Neuronal stem cell (in vitro differentiated cells): ENCODE measurements at regions not wholly inside any gene's neighbourhood (a gene's known extent, or its start where the extent isn't known, plus 50 kb on each side); places are given as distances from the start of the nearest gene placed in this dataset.

Source experiments
- DNase-seq: peaks from one replicate; pipeline ENCODE4 v3.0.0-alpha.2; 2013; ENCODE audit warnings: low spot score
- H2AFZ ChIP-seq: one replicate; pipeline ENCODE4 v1.6.1; 2013; ENCODE audit warnings: mild to moderate bottlenecking, low read length, inconsistent platforms
- H2AK5ac ChIP-seq: 2 replicates; pipeline ENCODE4 v1.6.1; 2013; ENCODE audit warnings: low read depth, mild to moderate bottlenecking, inconsistent platforms, low read length, moderate library complexity, mixed read lengths
- H2BK120ac ChIP-seq: 2 replicates; pipeline ENCODE4 v1.6.1; 2013; ENCODE audit warnings: low read depth, mild to moderate bottlenecking, inconsistent platforms, low read length, moderate library complexity, mixed read lengths
- H2BK12ac ChIP-seq: one replicate; pipeline ENCODE4 v1.6.1; 2013; ENCODE audit warnings: low read length, inconsistent platforms
- H2BK15ac ChIP-seq: 2 replicates; pipeline ENCODE4 v1.6.1; 2013; ENCODE audit warnings: mild to moderate bottlenecking, low read length, inconsistent platforms, mixed read lengths
- H2BK5ac ChIP-seq: one replicate; pipeline ENCODE4 v1.6.1; 2013; ENCODE audit warnings: inconsistent platforms, mild to moderate bottlenecking, low read length, moderate library complexity
- H3K14ac ChIP-seq: one replicate; pipeline ENCODE4 v1.6.1; 2013; ENCODE audit warnings: low read length, inconsistent platforms
- H3K18ac ChIP-seq: 2 replicates; pipeline ENCODE4 v1.6.1; 2013; ENCODE audit warnings: low read length, inconsistent platforms
- H3K23ac ChIP-seq: 2 replicates; pipeline ENCODE4 v1.6.1; 2013; ENCODE audit warnings: low read depth, mild to moderate bottlenecking, mixed read lengths, low read length, inconsistent platforms; ENCODE audit not compliant: poor library complexity
- H3K27ac ChIP-seq: replicated peaks from 3 replicates; pipeline ENCODE4 v1.5.1; 2013; ENCODE audit warnings: low read length, inconsistent platforms
- H3K27me3 ChIP-seq, 3 experiments: 2 replicates each; pipeline ENCODE4 v1.6.1; 2013; ENCODE audit warnings: low read length in 3 of 3, mild to moderate bottlenecking in 2 of 3, inconsistent platforms in 1 of 3, low read depth in 1 of 3, mixed read lengths in 1 of 3, moderate library complexity in 1 of 3; ENCODE audit not compliant: control insufficient read depth in 3 of 3, insufficient read depth in 3 of 3
- H3K36me3 ChIP-seq, 2 donors: replicated peaks in 1 of 2; 2 replicates each; pipeline ENCODE4 v1.6.1; 2013; ENCODE audit warnings: low read length in 2 of 2; ENCODE audit not compliant: control insufficient read depth in 2 of 2, insufficient read depth in 2 of 2
- H3K4ac ChIP-seq: 2 replicates; pipeline ENCODE4 v1.6.1; 2013; ENCODE audit warnings: inconsistent platforms, mild to moderate bottlenecking, low read length, moderate library complexity
- H3K4me1 ChIP-seq, 2 donors: 1 replicate in 1 of 2; 2 replicates in 1 of 2; pipeline ENCODE4 v1.6.1; 2013; ENCODE audit warnings: low read length in 2 of 2, low read depth in 1 of 2; ENCODE audit not compliant: control insufficient read depth in 2 of 2, insufficient read depth in 1 of 2
- H3K4me2 ChIP-seq: one replicate; pipeline ENCODE4 v1.6.1; 2013; ENCODE audit warnings: mild to moderate bottlenecking, low read length, inconsistent platforms; ENCODE audit not compliant: insufficient read depth, poor library complexity, severe bottlenecking
- H3K4me3 ChIP-seq, 2 donors: 2 replicates each; pipeline ENCODE4 v1.5.1; 2013; ENCODE audit warnings: low read length in 2 of 2, mild to moderate bottlenecking in 2 of 2, inconsistent platforms in 1 of 2, moderate library complexity in 1 of 2
- H3K79me1 ChIP-seq: one replicate; pipeline ENCODE4 v1.6.1; 2013; ENCODE audit warnings: low read depth, mild to moderate bottlenecking, inconsistent platforms, low read length, moderate library complexity
- H3K9ac ChIP-seq: one replicate; pipeline ENCODE4 v1.6.1; 2013; ENCODE audit warnings: mild to moderate bottlenecking, low read depth, low read length, inconsistent platforms; ENCODE audit not compliant: poor library complexity
- H3K9me3 ChIP-seq, 2 donors: replicated peaks in 1 of 2; 2 replicates each; pipeline versions ENCODE3 to v1.6.1; 2013; ENCODE audit warnings: low read length in 2 of 2, mild to moderate bottlenecking in 2 of 2, inconsistent platforms in 1 of 2, low read depth in 1 of 2, mixed read lengths in 1 of 2, moderate library complexity in 1 of 2; ENCODE audit not compliant: control insufficient read depth in 2 of 2, insufficient read depth in 1 of 2
- H4K8ac ChIP-seq: one replicate; pipeline ENCODE4 v1.6.1; 2013; ENCODE audit warnings: low read depth, mild to moderate bottlenecking, inconsistent platforms, low read length, moderate library complexity
- H4K91ac ChIP-seq: one replicate; pipeline ENCODE4 v1.6.1; 2013; ENCODE audit warnings: low read length, low read depth, mild to moderate bottlenecking, inconsistent platforms; ENCODE audit not compliant: poor library complexity
- WGBS, 2 donors: extraction: QIAGEN DNeasy Blood & Tissue Kit; methylation state at CpG; one replicate each; pipeline ENCODE4 v1.1.7; 2013; ENCODE audit warnings: missing lambda C conversion rate in 2 of 2, mixed read lengths in 1 of 2; ENCODE audit not compliant: insufficient read length in 2 of 2, insufficient replicate concordance in 1 of 2; ENCODE audit errors: extremely low coverage in 2 of 2; 5-methylcytosine and 5-hydroxymethylcytosine counted together

DNA sequence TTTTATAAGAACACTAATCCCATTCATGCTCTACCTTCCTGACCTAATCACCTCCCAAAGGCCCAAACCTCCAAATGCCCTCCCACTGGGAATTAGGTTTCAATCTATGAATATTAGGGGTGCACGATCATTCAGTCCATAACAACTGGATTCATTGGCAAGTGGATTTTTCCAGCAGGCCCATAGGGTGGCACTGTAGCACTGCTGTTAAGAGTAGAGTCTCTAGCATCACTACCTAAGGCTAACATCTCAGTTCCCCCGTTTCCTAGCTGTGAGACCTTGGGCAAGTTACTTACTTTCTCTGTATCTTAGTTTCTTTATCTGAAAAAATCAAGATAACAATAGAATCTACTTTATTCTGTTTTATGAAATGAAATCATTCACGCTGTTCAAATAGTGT, 315.8 kb downstream of the STIM2 start:
- H2BK120ac ChIP-seq = no peak overlapping the region
- no peaks in the 10 kb centered on the region for H3K36me3 ChIP-seq
- no peak overlapping the region for H4K91ac ChIP-seq
- no peak overlapping the region for H3K4me3 ChIP-seq
- no peak overlapping the region for H3K9ac ChIP-seq
- no peak overlapping the region for H2AK5ac ChIP-seq
- H3K4ac ChIP-seq = no peak overlapping the region
- no peak overlapping the region for H2AFZ ChIP-seq
- H3K18ac ChIP-seq = no peak overlapping the region
- no peaks in the 10 kb centered on the region for H3K4me1 ChIP-seq
- no peaks in the 10 kb centered on the region for H3K27me3 ChIP-seq
- H2BK15ac ChIP-seq = no peak overlapping the region
- no peak overlapping the region for H4K8ac ChIP-seq
- WGBS, 2 donors = no CpG with 5 or more reads among the region's 3 CpGs
- H3K9me3 ChIP-seq = no peaks in the 10 kb centered on the region
- no peak overlapping the region for H3K4me2 ChIP-seq
- DNase-seq = peak; percentile 30
- no peak overlapping the region for H3K23ac ChIP-seq
- H2BK12ac ChIP-seq = no peak overlapping the region
- H3K14ac ChIP-seq = no peak overlapping the region
- peaks cover 1% of the 10 kb centered on the region for H3K79me1 ChIP-seq
- no peak overlapping the region for H3K27ac ChIP-seq
- H2BK5ac ChIP-seq = no peak overlapping the region

DNA sequence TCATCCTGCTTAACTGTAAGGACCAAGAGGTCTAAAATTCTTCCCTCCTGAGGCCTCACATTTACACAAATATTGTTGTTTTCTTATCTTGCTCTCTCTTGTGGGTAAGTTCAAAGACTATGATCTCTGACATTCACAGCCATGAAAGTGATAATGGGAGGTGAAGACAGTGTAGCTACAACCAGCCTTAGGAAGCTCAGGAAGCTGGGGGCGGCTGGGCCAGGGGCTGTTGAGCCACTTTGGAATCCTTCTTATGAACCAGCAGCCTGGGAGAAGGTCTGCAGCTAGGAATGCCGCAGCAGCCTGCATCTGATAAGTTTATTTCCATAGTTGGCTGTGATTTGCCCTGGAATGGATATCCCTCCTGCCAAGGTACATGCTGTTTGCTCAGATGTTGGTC, 316.2 kb downstream of the STIM2 start:
- Histone ChIP-seq H3K9me3 (no peaks in the 10 kb centered on the region), H3K4me1 (no peaks in the 10 kb centered on the region), H4K8ac (no peak overlapping the region), H3K9ac (no peak overlapping the region), H3K4me2 (no peak overlapping the region), H2BK120ac (no peak overlapping the region), H3K27me3 (no peaks in the 10 kb centered on the region), H3K36me3 (no peaks in the 10 kb centered on the region), H2AK5ac (no peak overlapping the region), H2AFZ (peak overlapping the region; percentile 44), H2BK15ac (no peak overlapping the region), H2BK5ac (no peak overlapping the region), H3K18ac (no peak overlapping the region), H3K23ac (no peak overlapping the region), H2BK12ac (no peak overlapping the region), H3K79me1 (peaks cover 1% of the 10 kb centered on the region), H3K27ac (no peak overlapping the region), H3K14ac (no peak overlapping the region), H3K4ac (peak overlapping the region; percentile 84), H3K4me3 (no peak overlapping the region), H4K91ac (no peak overlapping the region)
- no peak for DNase-seq
- WGBS, 2 donors = no CpG with 5 or more reads among the region's 2 CpGs

DNA sequence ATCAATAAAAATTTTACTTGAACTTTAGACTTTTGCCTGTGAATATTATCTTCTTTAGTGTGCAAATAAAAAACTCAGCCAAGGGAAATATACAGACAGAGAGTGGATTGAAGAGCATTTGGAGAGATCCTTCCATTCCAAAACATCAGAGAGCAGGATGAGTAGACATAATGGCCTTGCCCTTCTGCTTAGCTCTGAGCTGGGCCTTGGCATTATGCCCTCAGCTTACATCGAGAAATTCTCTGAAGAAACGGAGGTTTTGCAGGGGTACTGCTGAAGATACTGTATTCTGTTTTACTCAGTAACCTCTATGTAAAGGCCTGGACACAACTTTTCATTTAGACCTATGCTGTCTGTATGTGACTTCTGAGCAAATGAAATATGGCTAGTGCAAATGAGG, 317.4 kb downstream of the STIM2 start:
- Histone ChIP-seq H3K4me2 (no peak overlapping the region), H3K4ac (no peak overlapping the region), H3K9me3 (no peaks in the 10 kb centered on the region), H3K79me1 (no peaks in the 10 kb centered on the region), H3K18ac (no peak overlapping the region), H3K23ac (no peak overlapping the region), H2BK5ac (no peak overlapping the region), H2AK5ac (no peak overlapping the region), H3K27ac (no peak overlapping the region), H4K91ac (no peak overlapping the region), H3K14ac (no peak overlapping the region), H3K4me3 (no peak overlapping the region), H2AFZ (no peak overlapping the region), H4K8ac (no peak overlapping the region), H3K9ac (no peak overlapping the region), H2BK12ac (no peak overlapping the region), H3K36me3 (no peaks in the 10 kb centered on the region), H2BK15ac (no peak overlapping the region), H2BK120ac (no peak overlapping the region), H3K27me3 (no peaks in the 10 kb centered on the region), H3K4me1 (no peaks in the 10 kb centered on the region)
- no peak for DNase-seq
- WGBS, 2 donors = no CpG with 5 or more reads among the region's 2 CpGs

DNA sequence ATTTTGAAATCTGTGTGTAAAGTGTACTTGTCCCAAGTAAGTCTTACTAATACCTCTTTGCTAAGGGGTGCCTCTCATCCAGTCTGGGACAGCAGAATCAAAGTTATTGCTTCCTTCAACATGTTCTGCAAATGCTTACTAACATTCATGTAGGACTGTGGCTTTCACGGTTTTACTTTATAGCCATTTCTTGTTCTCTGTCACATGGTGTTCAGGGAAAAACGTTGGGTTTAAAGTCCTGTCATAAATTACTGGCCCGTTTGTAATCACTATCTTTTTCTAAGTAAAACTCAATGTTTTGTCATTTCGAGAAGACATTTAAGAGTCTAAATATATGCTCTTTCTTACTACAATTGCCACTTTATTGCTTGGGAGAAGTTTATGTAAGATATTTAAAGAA, 321.1 kb downstream of the STIM2 start:
- H3K4ac ChIP-seq = no peak overlapping the region
- no peaks in the 10 kb centered on the region for H3K9me3 ChIP-seq
- H3K9ac ChIP-seq = no peak overlapping the region
- no peak overlapping the region for H3K23ac ChIP-seq
- no peak overlapping the region for H3K18ac ChIP-seq
- no peaks in the 10 kb centered on the region for H3K4me1 ChIP-seq
- H2AK5ac ChIP-seq = no peak overlapping the region
- no CpG with 5 or more reads among the region's 4 CpGs for WGBS, 2 donors
- no peak overlapping the region for H2BK15ac ChIP-seq
- H3K79me1 ChIP-seq = no peaks in the 10 kb centered on the region
- no peak overlapping the region for H2BK12ac ChIP-seq
- H2BK5ac ChIP-seq = no peak overlapping the region
- no peak overlapping the region for H3K4me3 ChIP-seq
- no peak overlapping the region for H3K4me2 ChIP-seq
- DNase-seq = no peak
- no peak overlapping the region for H2BK120ac ChIP-seq
- H3K14ac ChIP-seq = no peak overlapping the region
- H3K27me3 ChIP-seq = no peaks in the 10 kb centered on the region
- H3K36me3 ChIP-seq = no peaks in the 10 kb centered on the region
- no peak overlapping the region for H4K91ac ChIP-seq
- no peak overlapping the region for H3K27ac ChIP-seq
- no peak overlapping the region for H2AFZ ChIP-seq
- no peak overlapping the region for H4K8ac ChIP-seq
